Mesenchymal stem cell (in vitro differentiated cells and primary cell): ENCODE measurements at regions not wholly inside any gene's neighbourhood (a gene's known extent, or its start where the extent isn't known, plus 50 kb on each side); places are given as distances from the start of the nearest gene placed in this dataset.
"Not testable (repeated sequence)": the region's sequence is repeated elsewhere in the genome, so short reads cannot be mapped to it uniquely, and the experiment has no call there.

Experiments used
- DNase-seq: peaks from one replicate; pipeline ENCODE4 v3.0.0-alpha.2; 2013
- H2AFZ ChIP-seq: one replicate; pipeline ENCODE4 v1.6.1; 2013; ENCODE audit warnings: low read depth, mild to moderate bottlenecking, control low read depth, inconsistent platforms, low read length, moderate library complexity
- H2AK5ac ChIP-seq: 2 replicates; pipeline ENCODE4 v1.6.1; 2013; ENCODE audit warnings: low read length, moderate library complexity, mild to moderate bottlenecking, inconsistent platforms; ENCODE audit not compliant: severe bottlenecking
- H2BK120ac ChIP-seq: one replicate; pipeline ENCODE4 v1.6.1; 2013; ENCODE audit warnings: low read depth, mild to moderate bottlenecking, inconsistent platforms, low read length, moderate library complexity
- H2BK12ac ChIP-seq, 2 experiments: one replicate each; pipeline ENCODE4 v1.6.1; 2013; ENCODE audit warnings: inconsistent platforms in 2 of 2, low read length in 2 of 2, mild to moderate bottlenecking in 2 of 2, moderate library complexity in 2 of 2, control low read depth in 1 of 2
- H2BK15ac ChIP-seq: one replicate; pipeline ENCODE4 v1.6.1; 2013; ENCODE audit warnings: mild to moderate bottlenecking, low read depth, inconsistent platforms; ENCODE audit not compliant: poor library complexity, severe bottlenecking
- H2BK5ac ChIP-seq: 2 replicates; pipeline ENCODE4 v1.6.1; 2013; ENCODE audit warnings: low read depth, mild to moderate bottlenecking, low read length, control low read depth, inconsistent platforms; ENCODE audit not compliant: poor library complexity, severe bottlenecking
- H3K14ac ChIP-seq, 2 experiments: one replicate each; pipeline ENCODE4 v1.6.1; 2013; ENCODE audit warnings: inconsistent platforms in 2 of 2, low read length in 2 of 2, control low read depth in 1 of 2, mild to moderate bottlenecking in 1 of 2, moderate library complexity in 1 of 2
- H3K18ac ChIP-seq, 2 experiments: one replicate each; pipeline ENCODE4 v1.6.1; 2013; ENCODE audit warnings: inconsistent platforms in 2 of 2, low read length in 2 of 2, control low read depth in 1 of 2, low read depth in 1 of 2, mild to moderate bottlenecking in 1 of 2
- H3K23ac ChIP-seq, 2 experiments: one replicate each; pipeline ENCODE4 v1.6.1; 2013; ENCODE audit warnings: inconsistent platforms in 2 of 2, low read length in 2 of 2, mild to moderate bottlenecking in 2 of 2, moderate library complexity in 2 of 2, control low read depth in 1 of 2
- H3K27ac ChIP-seq: 2 replicates; pipeline ENCODE4 v1.5.1; 2013; ENCODE audit warnings: mild to moderate bottlenecking, moderate library complexity, low read length, control low read depth, inconsistent platforms; ENCODE audit not compliant: poor library complexity, severe bottlenecking
- H3K27me3 ChIP-seq, 2 experiments: 2 replicates each; pipeline versions ENCODE4 v1.6.1 to v1.7.0; 2013; ENCODE audit warnings: low read length in 2 of 2, mild to moderate bottlenecking in 2 of 2, moderate library complexity in 2 of 2, control low read depth in 1 of 2, inconsistent platforms in 1 of 2; ENCODE audit not compliant: control insufficient read depth in 1 of 2, insufficient read depth in 1 of 2
- H3K36me3 ChIP-seq, 2 experiments: 2 replicates each; pipeline versions ENCODE4 v1.6.1 to v1.7.0; 2013; ENCODE audit warnings: low read length in 2 of 2, control low read depth in 1 of 2, inconsistent platforms in 1 of 2, low read depth in 1 of 2, mild to moderate bottlenecking in 1 of 2; ENCODE audit not compliant: insufficient read depth in 2 of 2, control insufficient read depth in 1 of 2
- H3K4ac ChIP-seq, 2 experiments: one replicate each; pipeline ENCODE4 v1.6.1; 2013; ENCODE audit warnings: inconsistent platforms in 2 of 2, low read length in 2 of 2, mild to moderate bottlenecking in 2 of 2, moderate library complexity in 2 of 2, control low read depth in 1 of 2, low read depth in 1 of 2
- H3K4me1 ChIP-seq: 2 replicates; pipeline ENCODE4 v1.6.1; 2013; ENCODE audit warnings: low read depth, low read length, control low read depth; ENCODE audit not compliant: control insufficient read depth, insufficient read depth
- H3K4me2 ChIP-seq: 2 replicates; pipeline ENCODE4 v1.6.1; 2013; ENCODE audit warnings: low read length, mild to moderate bottlenecking, inconsistent platforms; ENCODE audit not compliant: poor library complexity, severe bottlenecking
- H3K4me3 ChIP-seq, 2 experiments: 2 replicates each; pipeline versions ENCODE4 v1.5.1 to v1.7.0; 2013; ENCODE audit warnings: low read length in 2 of 2, mild to moderate bottlenecking in 2 of 2, control low read depth in 1 of 2, low read depth in 1 of 2; ENCODE audit not compliant: insufficient read depth in 1 of 2
- H3K79me1 ChIP-seq: replicated peaks from 2 replicates; pipeline ENCODE4 v1.6.1; 2013; ENCODE audit warnings: mild to moderate bottlenecking, control low read depth, low read length, inconsistent platforms; ENCODE audit not compliant: poor library complexity, severe bottlenecking
- H3K9ac ChIP-seq: 2 replicates; pipeline ENCODE4 v1.7.0; 2013; ENCODE audit warnings: mild to moderate bottlenecking, low read length, moderate library complexity
- H3K9me3 ChIP-seq: 2 replicates; pipeline ENCODE4 v1.7.0; 2013; ENCODE audit warnings: mild to moderate bottlenecking, low read length; ENCODE audit not compliant: control insufficient read depth
- H4K8ac ChIP-seq: one replicate; pipeline ENCODE4 v1.6.1; 2013; ENCODE audit warnings: inconsistent platforms, mild to moderate bottlenecking, low read length, moderate library complexity
- H4K91ac ChIP-seq: one replicate; pipeline ENCODE4 v1.6.1; 2013; ENCODE audit warnings: mild to moderate bottlenecking, low read length, inconsistent platforms
- WGBS: methylation state at CpG from one replicate; pipeline ENCODE4 v1.1.7; 2013; ENCODE audit warnings: mixed read lengths; 5-methylcytosine and 5-hydroxymethylcytosine counted together

DNA sequence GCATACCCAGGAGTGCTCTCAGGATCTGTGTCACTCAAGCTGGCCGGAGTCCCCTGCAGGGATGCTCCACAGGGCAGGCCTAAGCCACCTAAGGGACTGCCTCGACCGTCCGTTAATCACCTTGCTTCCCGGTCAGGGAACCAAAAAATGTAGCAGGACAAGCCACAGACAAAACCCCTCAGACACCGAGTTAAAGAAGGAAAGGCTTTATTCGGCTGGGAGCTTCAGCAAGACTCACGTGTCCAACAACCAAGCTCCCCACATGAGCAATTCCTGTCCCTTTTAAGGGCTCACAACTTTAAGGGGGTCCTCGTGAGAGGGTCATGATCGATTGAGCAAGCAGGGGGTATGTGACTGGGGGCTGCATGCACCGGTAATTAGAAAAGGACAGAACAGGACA is 72.1 kb upstream of the GMDS start:
- whole genome bisulfite sequencing = 93% methylated on average over 9 of the region's 11 CpGs
- H4K91ac ChIP-seq, H2AFZ ChIP-seq, H3K4me3 ChIP-seq, H3K9me3 ChIP-seq, H2BK5ac ChIP-seq, H3K79me1 ChIP-seq, H2BK120ac ChIP-seq, H3K4me2 ChIP-seq, H2AK5ac ChIP-seq, H3K4ac ChIP-seq, H2BK15ac ChIP-seq, H4K8ac ChIP-seq, DNase-seq, H3K23ac ChIP-seq, H3K9ac ChIP-seq, H2BK12ac ChIP-seq, H3K4me1 ChIP-seq, H3K18ac ChIP-seq, H3K27ac ChIP-seq, H3K14ac ChIP-seq, H3K27me3 ChIP-seq: not testable (repeated sequence)
- peaks cover 0 to 10% of the 10 kb centered on the region in 2 experiments for H3K36me3 ChIP-seq

DNA sequence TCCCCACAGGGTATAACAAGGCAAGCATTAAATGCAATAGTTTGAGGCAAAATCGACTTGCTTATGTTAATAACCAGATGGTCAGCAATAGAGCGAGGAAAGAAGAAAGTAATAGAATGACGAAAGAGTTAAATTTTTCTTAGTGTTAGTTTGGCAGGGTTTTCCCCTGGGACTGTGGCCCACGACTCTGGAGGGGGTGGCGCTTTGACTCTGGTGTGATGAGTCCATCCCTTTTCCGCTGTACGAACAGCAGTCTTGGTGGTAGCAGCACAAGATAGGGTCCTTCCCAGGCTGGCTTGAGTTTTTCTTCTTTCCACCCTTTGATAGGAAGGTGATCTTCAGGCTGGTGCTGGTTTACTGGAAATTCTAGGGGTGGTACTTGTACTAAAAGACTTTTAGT is 69.2 kb upstream of the GMDS start:
- H3K79me1 ChIP-seq = peaks cover 2% of the 10 kb centered on the region
- DNase-seq = no peak
- H3K4me1 ChIP-seq = no peaks in the 10 kb centered on the region
- H3K4ac ChIP-seq = no peak overlapping the region
- H2BK12ac ChIP-seq = no peak overlapping the region
- peaks cover 4% of the 10 kb centered on the region for H3K9me3 ChIP-seq
- no peak overlapping the region for H2BK15ac ChIP-seq
- no peak overlapping the region for H2BK5ac ChIP-seq
- H3K18ac ChIP-seq = no peak overlapping the region
- no peak overlapping the region for H2BK120ac ChIP-seq
- H4K91ac ChIP-seq = peak overlapping the region; percentile 11
- H2AK5ac ChIP-seq = no peak overlapping the region
- no peak overlapping the region for H3K14ac ChIP-seq
- H2AFZ ChIP-seq = no peak overlapping the region
- 79% methylated on average over 7 of the region's 7 CpGs for WGBS
- no peaks in the 10 kb centered on the region for H3K27me3 ChIP-seq
- H3K9ac ChIP-seq = no peak overlapping the region
- H3K4me2 ChIP-seq = no peak overlapping the region
- no peak overlapping the region for H4K8ac ChIP-seq
- H3K36me3 ChIP-seq = peaks cover 0 to 10% of the 10 kb centered on the region in 2 experiments
- no peak overlapping the region for H3K4me3 ChIP-seq
- H3K23ac ChIP-seq = no peak overlapping the region
- H3K27ac ChIP-seq = no peak overlapping the region

DNA sequence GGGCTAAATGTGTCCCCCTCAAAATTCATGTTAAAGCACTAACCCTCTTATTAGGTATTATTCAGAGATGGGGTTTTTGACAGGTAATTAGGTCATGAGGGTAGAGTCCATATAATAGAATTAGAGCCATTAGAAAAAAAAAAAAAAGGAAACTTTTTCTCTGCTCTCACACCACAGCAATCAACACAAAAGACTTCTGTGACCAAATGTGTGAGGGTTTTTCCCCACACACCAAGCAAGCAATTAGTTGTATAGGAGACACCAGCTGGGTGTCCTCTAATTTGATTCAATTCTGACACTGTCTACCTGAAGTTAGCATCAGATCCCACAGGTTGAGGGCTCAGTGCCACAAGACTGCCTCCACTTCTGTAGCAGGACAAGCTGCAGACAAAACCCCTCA is 64.6 kb upstream of the GMDS start:
- Histone ChIP-seq H3K4me2 (no peak overlapping the region), H2BK15ac (no peak overlapping the region), H3K79me1 (peaks cover 2% of the 10 kb centered on the region), H3K18ac (no peak overlapping the region), H3K4me1 (no peaks in the 10 kb centered on the region), H4K91ac (no peak overlapping the region), H3K27me3 (no peaks in the 10 kb centered on the region), H3K36me3 (no peaks in the 10 kb centered on the region), H3K14ac (no peak overlapping the region), H3K9me3 (no peaks in the 10 kb centered on the region), H2BK12ac (no peak overlapping the region), H2AFZ (no peak overlapping the region), H2BK120ac (no peak overlapping the region), H3K23ac (no peak overlapping the region), H3K4ac (no peak overlapping the region), H3K4me3 (no peak overlapping the region), H3K9ac (no peak overlapping the region), H3K27ac (no peak overlapping the region), H2AK5ac (no peak overlapping the region), H2BK5ac (no peak overlapping the region), H4K8ac (no peak overlapping the region)
- DNase-seq = no peak

DNA sequence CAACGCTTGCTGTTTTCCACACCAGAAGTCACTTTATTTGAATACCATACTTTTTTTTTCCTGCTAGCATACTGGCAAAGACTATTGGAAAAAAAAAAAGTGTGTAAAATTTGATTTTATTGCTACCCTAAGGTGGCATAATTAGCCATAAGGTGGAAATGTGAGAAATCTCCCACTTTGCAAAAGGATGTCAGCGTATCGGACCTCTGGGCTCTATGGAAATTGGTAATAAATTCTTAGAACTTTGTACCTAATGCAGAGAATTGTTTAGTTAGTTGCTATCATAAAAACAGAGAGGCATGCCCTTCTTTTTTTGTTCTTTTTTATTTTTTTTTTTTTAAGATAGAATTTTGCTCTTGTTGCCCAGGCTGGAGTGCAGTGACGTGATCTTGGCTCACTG is 63.7 kb upstream of the GMDS start:
- Histone ChIP-seq H3K9ac (no peak overlapping the region), H2AK5ac (no peak overlapping the region), H3K36me3 (no peaks in the 10 kb centered on the region), H3K9me3 (no peaks in the 10 kb centered on the region), H2BK12ac (no peak overlapping the region), H4K91ac (no peak overlapping the region), H3K4ac (no peak overlapping the region), H2BK5ac (no peak overlapping the region), H3K4me3 (no peak overlapping the region), H3K23ac (no peak overlapping the region), H3K27ac (no peak overlapping the region), H3K27me3 (no peaks in the 10 kb centered on the region), H4K8ac (no peak overlapping the region), H3K4me2 (no peak overlapping the region), H3K18ac (no peak overlapping the region), H3K79me1 (peaks cover 2% of the 10 kb centered on the region), H3K4me1 (no peaks in the 10 kb centered on the region), H2AFZ (no peak overlapping the region), H2BK15ac (no peak overlapping the region), H3K14ac (no peak overlapping the region), H2BK120ac (no peak overlapping the region)
- 92% methylated on average over 3 of the region's 4 CpGs for WGBS
- DNase-seq = no peak
